Medulla oblongata (tissue), 1 donor: ENCODE measurements at regions not wholly inside any gene's neighbourhood (a gene's known extent, or its start where the extent isn't known, plus 50 kb on each side); places are given as distances from the start of the nearest gene placed in this dataset.

Source experiments
- DNase-seq: peaks from one replicate; pipeline ENCODE4 v3.0.0-alpha.2; 2015; ENCODE audit errors: extremely low spot score

DNA sequence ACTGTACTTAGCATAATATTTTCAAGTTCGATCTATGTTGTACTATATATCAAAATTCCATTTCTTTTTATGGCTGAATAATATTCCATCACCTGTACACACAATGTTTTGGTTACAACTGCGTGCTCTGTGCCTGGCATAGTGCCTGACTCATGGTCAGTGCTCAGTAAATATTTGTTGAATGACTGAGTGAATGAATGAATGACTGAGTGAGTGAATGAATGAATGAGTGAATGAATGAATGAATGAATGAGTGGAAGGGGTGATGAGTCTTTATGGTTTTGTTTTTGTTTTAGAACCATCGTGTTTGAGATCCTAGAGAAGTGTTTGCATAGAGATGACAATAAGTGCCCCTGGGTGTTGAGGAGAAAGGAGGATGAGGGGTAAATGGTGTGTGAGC, 155.3 kb downstream of the MRM1 start:
- no peak for DNase-seq

- DNase-seq: no peak
These were observed 159.0 kb downstream of the MRM1 start for GRCh38 chr17:36760425-36760824.

DNA sequence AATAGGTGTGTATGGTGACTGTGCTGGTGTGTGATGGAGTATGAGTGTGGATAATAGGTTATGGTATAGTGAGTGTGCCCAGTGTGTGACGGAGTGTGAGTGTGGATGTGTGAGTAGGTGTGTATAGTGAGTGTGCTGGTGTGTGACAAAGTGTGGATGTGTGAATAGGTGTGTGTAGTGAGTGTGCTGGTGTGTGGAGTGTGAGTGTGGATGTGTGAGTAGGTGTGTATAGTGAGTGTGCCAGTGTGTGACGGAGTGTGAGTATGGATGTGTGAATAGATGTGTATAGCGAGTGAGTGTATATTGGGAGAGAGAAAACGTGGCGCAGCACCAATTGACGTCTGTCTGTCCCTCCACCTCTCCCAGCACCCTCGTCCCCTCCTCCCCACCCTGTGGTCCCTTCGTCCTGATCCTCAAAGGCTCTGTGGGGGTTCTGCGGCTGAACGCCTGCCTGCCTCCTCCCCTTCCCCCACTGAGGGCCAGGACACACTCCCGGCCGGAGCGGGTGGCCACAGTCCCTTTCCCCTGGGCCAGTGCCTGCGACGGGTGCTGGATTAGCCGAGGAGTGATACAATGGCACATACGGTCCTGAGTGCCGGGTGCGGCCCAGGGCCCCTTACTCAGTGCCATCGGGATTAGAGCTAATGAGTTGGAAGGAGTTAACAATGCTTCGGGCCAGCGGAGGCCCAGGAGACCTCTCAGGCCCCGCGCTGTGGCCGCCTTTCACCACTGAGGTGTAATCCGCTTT, 160.0 kb downstream of the MRM1 start:
- DNase-seq: no peak

DNA sequence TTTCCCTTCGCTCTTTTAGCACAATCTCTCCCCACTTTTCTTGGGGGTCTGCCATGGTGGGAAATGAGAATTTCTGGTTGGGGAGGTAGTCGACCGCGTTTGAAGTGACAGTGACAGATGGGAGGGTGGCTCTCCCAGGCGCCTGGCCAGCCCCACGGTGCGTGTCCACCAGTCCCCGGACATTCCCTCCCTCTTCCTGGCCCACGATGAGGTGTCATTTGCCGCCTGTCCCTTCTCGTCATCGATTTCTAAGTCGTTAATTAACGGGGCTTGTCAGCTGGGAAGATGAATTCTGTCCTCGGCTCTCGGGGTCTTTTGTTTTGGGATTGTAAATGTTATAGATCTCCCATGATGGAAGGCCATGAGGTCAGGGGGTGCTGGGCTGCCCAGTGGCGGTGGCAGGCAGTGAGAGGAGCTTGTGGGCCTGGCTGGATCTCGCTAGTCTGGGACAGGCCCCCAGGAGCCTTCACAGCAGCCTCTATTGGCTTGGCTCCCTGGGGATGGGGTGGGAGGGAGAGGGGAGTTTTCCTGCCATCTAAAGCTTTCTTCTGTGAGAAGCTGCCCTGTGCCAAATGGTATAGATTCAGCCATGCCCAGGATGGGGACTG, 164.2 kb downstream of the MRM1 start:
- no peak for DNase-seq

DNA sequence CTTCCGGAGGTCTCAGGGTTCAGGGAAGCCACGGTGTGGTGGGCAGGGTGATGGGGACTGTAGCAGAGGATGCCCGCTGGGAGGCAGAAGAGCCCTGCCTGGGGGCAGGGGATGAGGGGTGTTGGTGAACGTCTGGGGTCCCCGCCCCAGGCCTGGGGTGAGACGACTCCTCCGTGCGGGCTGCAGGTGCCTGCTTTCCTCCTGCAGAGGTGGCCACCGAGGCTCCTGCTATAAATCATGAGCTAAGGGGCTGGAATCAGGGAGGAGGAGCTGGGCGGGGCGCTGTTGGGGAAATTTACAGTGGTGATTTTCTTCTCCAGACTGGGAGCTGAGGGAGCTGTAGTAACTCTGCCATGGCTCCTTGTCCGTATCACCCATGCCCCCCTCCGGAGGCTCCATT, 167.0 kb downstream of the MRM1 start:
- DNase-seq: no peak

- no peak for DNase-seq
These were observed 164.2 kb upstream of the LHX1 start for GRCh38 chr17:36773039-36773438.

- DNase-seq: no peak
These were observed 160.2 kb upstream of the LHX1 start for GRCh38 chr17:36777118-36777517.

GRCh38 chr17:36778448-36778847, 158.8 kb upstream of the LHX1 start:
- DNase-seq: no peak

DNA sequence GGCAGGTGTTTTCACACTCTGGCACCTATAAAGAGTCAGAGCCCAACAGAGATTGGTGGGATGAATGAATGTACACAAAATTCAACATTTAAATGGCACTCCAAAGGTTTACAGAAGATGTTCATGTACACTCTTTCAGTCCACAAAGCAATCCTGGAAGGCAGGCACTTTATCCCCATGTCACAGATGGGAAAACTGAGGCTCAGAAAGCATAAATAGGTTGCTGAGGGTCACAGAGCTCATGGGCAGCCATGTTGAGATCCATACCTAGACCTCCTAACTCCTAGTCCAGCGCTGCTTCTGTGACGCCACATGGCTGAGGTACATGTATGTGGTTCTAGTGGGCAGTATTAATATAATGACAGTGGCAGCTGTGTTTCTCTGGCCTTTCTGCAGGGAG, 157.7 kb upstream of the LHX1 start:
- no peak for DNase-seq

- DNase-seq: no peak
These were observed 152.6 kb upstream of the LHX1 start for GRCh38 chr17:36784633-36785032.

DNA sequence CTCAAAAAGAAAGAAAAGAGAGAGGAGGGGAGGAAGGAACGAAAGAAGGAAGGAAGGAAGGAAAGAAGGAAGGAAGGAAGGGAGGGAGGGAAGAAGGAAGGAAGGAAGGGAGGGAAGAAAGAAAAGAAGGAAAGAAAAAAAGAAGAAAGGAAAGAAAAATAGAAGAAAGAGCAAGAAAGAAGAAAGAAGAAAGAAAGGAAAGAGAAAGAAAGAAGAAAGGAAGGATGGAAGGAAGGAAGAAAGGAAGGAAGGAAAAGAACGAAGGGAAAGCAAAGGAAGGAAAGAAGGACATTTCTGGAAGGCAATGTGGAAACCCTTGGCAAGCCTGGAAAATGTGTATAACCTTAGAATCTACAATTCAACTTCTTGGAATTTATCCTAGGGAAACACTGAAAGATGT, 150.4 kb upstream of the LHX1 start:
- DNase-seq: no peak

- DNase-seq: no peak
These were observed 145.9 kb upstream of the LHX1 start for GRCh38 chr17:36791150-36791941.

DNA sequence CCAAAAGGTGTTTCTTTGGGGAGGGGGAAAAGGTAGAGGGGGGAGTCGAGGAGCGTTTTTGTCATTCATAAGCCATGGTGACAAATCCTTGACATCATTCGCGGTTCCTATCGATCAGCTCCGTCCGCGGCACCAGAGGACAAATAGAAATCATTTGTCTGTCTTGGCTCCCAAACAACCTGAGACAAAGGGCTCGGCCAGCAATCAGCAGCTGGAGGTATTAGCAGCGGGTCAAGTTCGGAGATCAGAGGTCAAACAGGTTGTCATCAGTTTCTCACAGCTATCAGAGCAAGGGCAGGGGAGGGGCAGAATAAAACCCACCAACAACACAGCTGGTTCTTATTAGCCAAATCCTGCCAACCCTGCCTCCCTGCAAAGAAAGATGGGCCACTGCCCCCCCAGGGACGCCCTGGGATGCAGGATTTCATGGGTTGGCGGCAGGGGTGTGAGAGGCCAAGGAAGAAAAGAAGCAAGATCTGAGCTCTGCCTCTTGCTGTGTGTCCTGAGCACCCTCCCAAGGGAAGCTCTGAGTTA, 145.3 kb upstream of the LHX1 start:
- DNase-seq: no peak

- DNase-seq: no peak
These were observed 144.4 kb upstream of the LHX1 start for GRCh38 chr17:36792849-36793248.

DNA sequence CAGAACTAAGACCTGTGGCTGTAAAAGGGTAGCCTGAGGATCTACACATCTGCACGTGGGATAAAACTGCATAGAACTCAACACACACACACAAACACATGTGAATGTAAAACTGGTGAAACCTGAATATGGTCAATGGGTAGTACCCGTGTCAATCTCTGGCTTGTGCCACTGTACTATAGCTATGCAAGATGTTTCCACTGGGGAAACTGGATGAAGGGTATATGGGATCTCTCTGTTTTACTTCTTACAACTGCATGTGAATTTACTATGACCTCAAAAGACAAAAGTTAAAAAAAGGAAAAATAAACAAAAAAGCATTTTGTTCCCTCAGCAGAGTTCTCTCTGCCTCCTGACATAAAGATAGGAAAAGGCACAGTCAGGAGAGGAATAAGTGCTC, 143.3 kb upstream of the LHX1 start:
- DNase-seq: no peak

DNA sequence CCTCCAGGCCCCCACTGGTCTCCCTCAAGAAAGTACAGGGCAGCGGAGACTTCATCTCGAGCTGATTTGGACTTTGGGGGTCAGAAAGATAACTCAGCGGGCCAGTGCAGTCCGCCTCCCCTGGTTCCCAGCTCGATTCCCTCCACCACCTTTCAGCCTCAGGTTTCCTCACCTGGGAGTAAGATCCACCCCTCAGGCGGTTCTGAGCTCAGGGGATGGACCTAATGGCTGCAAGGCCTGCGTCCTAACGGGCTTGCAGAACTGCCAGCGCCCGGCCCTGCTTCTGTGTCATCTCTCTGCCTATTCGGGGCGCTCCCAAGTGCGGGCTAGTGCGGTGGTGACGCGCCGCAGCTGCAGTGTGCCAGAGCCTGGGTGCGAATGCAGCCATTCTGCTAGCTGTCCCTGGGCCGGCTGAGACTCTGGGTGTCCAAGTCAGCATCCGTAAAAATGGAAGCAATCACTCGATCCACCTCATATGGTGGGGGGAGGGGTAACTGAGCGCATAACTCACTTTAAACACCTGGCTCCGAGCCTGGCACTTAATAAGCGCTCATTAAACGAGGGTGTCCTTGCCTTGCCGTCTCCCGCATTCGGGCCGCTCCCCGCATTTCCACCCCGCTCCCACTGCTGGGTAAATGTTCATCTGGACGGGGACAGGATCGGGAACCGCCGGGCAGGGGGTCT, 129.6 kb upstream of the LHX1 start:
- no peak for DNase-seq

- no peak for DNase-seq
These were observed 129.1 kb upstream of the LHX1 start for GRCh38 chr17:36808180-36808661.

- no peak for DNase-seq
These were observed 124.5 kb upstream of the LHX1 start for GRCh38 chr17:36812762-36813161.

DNA sequence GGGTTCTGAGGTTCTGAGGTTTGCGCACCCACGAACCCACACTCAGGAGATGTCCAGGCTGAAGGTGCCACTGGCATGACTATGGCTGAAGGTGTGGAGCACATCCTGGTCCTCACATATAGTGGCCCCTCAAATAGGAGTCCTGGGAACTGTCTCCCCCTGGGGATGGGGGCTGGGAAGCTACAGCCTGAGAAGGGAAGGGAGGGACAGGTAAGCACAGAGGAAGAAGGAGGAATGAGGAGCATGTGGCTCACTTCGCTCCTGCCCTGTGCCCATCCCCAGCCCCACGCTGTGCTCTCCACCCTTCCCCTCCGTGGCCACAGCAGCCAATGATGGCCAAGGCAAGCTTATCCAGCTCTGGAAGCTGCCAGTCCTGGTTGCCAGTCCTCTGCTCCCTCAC, 123.9 kb upstream of the LHX1 start:
- no peak for DNase-seq

DNA sequence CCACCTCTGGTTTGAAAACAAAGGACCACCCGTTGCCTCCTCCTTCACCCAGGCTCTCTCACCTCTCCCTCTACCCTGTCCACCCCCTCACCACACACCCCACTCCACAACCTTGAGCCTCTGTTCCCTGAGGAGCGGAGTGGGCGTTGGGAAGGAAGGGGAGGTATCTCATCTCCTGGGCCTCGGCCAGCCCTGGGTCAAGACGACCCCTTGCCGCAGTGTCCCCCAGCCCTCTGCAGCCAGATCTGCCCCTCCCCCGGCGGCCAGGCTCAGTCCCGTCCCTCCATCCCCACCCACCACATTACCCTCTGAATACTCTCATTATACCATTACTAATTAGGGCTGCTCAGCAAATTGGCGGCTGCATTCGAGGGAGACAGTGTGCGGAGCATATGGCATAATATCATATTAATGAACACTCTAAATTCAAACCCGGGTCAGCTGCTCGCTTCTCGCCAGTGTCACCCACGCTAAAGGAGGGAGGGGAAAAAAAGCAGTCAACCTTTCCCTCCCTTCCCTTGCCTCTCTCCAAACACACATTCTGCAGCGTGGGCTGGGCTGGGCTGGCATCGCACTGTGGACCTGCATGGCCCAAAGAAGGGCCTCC, 123.2 kb upstream of the LHX1 start:
- DNase-seq: no peak

- no peak for DNase-seq
These were observed 122.3 kb upstream of the LHX1 start for GRCh38 chr17:36814958-36815357.
